Renal cortical epithelial cell (primary cell): ENCODE measurements at regions not wholly inside any gene's neighbourhood (a gene's known extent, or its start where the extent isn't known, plus 50 kb on each side); places are given as distances from the start of the nearest gene placed in this dataset.

ENCODE experiments used
- DNase-seq: peaks from one replicate; pipeline ENCODE4 v3.0.0-alpha.2; 2011; ENCODE audit warnings: low read depth

GRCh38 chr6:8764733-8765132 lies 329.4 kb upstream of the SLC35B3 start:
- DNase-seq = no peak

- no peak for DNase-seq
Observed at GRCh38 chr6:8760951-8761350, 325.6 kb upstream of the SLC35B3 start.

- no peak for DNase-seq
Observed at GRCh38 chr6:8758412-8758811, 323.1 kb upstream of the SLC35B3 start.

- DNase-seq = no peak
Observed at GRCh38 chr6:8750627-8751026, 315.3 kb upstream of the SLC35B3 start.

- no peak for DNase-seq
Observed at GRCh38 chr6:8749465-8749864, 314.1 kb upstream of the SLC35B3 start.

GRCh38 chr6:8743170-8743745 lies 307.9 kb upstream of the SLC35B3 start:
- peak; percentile 2 for DNase-seq

GRCh38 chr6:8739454-8739853 lies 304.1 kb upstream of the SLC35B3 start:
- no peak for DNase-seq

- DNase-seq = no peak
Observed at GRCh38 chr6:8738951-8739350, 303.6 kb upstream of the SLC35B3 start.

GRCh38 chr6:8736156-8736895 lies 301.0 kb upstream of the SLC35B3 start:
- DNase-seq = no peak

- no peak for DNase-seq
Observed at GRCh38 chr6:8733879-8734278, 298.5 kb upstream of the SLC35B3 start.

GRCh38 chr6:8731874-8732273 lies 296.5 kb upstream of the SLC35B3 start:
- no peak for DNase-seq

GRCh38 chr6:8710668-8711431 lies 275.5 kb upstream of the SLC35B3 start:
- no peak for DNase-seq

GRCh38 chr6:8707956-8708772 lies 272.8 kb upstream of the SLC35B3 start:
- peak; percentile 62 for DNase-seq

- no peak for DNase-seq
Observed at GRCh38 chr6:8707369-8707768, 272.0 kb upstream of the SLC35B3 start.

GRCh38 chr6:8705435-8706020 lies 270.2 kb upstream of the SLC35B3 start:
- no peak for DNase-seq

- no peak for DNase-seq
Observed at GRCh38 chr6:8703059-8703458, 267.7 kb upstream of the SLC35B3 start.

- no peak for DNase-seq
Observed at GRCh38 chr6:8688821-8689220, 253.5 kb upstream of the SLC35B3 start.

- DNase-seq = no peak
Observed at GRCh38 chr6:8686077-8686476, 250.7 kb upstream of the SLC35B3 start.

- no peak for DNase-seq
Observed at GRCh38 chr6:8683204-8683603, 247.9 kb upstream of the SLC35B3 start.

- no peak for DNase-seq
Observed at GRCh38 chr6:8679823-8680222, 244.5 kb upstream of the SLC35B3 start.

- DNase-seq = no peak
Observed at GRCh38 chr6:8678466-8678865, 243.1 kb upstream of the SLC35B3 start.

GRCh38 chr6:8674126-8674525 lies 238.8 kb upstream of the SLC35B3 start:
- DNase-seq = no peak
